NCI-H2171 treated with DMSO at 0.1 percent for 48 hours (cell line): ENCODE measurements at regions not wholly inside any gene's neighbourhood (a gene's known extent, or its start where the extent isn't known, plus 50 kb on each side); places are given as distances from the start of the nearest gene placed in this dataset.
"Not testable (repeated sequence)": the region's sequence is repeated elsewhere in the genome, so short reads cannot be mapped to it uniquely, and the experiment has no call there.

Experiments
- DNase-seq: peaks from one replicate; lab custom pipeline; 2025; lab: John Stamatoyannopoulos, UW

GRCh38 chr20:29687438-29687837 lies 1570.0 kb upstream of the DEFB115 start:
- no peak for DNase-seq

GRCh38 chr20:29689411-29690225 lies 1567.8 kb upstream of the DEFB115 start:
- DNase-seq = peak; percentile 88

- no peak for DNase-seq
These were observed 1567.2 kb upstream of the DEFB115 start for GRCh38 chr20:29690274-29690673.

GRCh38 chr20:29740601-29740950 lies 1516.9 kb upstream of the DEFB115 start:
- DNase-seq = no peak

- no peak for DNase-seq
These were observed 1516.4 kb upstream of the DEFB115 start for GRCh38 chr20:29740951-29741593.

- no peak for DNase-seq
These were observed 1515.9 kb upstream of the DEFB115 start for GRCh38 chr20:29741594-29741893.

GRCh38 chr20:29741894-29742698 lies 1515.4 kb upstream of the DEFB115 start:
- no peak for DNase-seq

- no peak for DNase-seq
These were observed 1514.8 kb upstream of the DEFB115 start for GRCh38 chr20:29742699-29743100.

- DNase-seq = no peak
These were observed 1514.1 kb upstream of the DEFB115 start for GRCh38 chr20:29743101-29743931.

- no peak for DNase-seq
These were observed 1513.4 kb upstream of the DEFB115 start for GRCh38 chr20:29744071-29744470.

- DNase-seq = not testable (repeated sequence)
These were observed 1511.8 kb upstream of the DEFB115 start for GRCh38 chr20:29745534-29746245.

GRCh38 chr20:29750268-29750899 lies 1507.1 kb upstream of the DEFB115 start:
- no peak for DNase-seq

- not testable (repeated sequence) for DNase-seq
These were observed 1504.6 kb upstream of the DEFB115 start for GRCh38 chr20:29752644-29753425.

GRCh38 chr20:29753426-29753746 lies 1504.1 kb upstream of the DEFB115 start:
- not testable (repeated sequence) for DNase-seq

GRCh38 chr20:29753879-29754278 lies 1503.6 kb upstream of the DEFB115 start:
- not testable (repeated sequence) for DNase-seq

- not testable (repeated sequence) for DNase-seq
These were observed 1501.5 kb upstream of the DEFB115 start for GRCh38 chr20:29755854-29756498.

GRCh38 chr20:29756664-29757063 lies 1500.8 kb upstream of the DEFB115 start:
- DNase-seq = peak; percentile 19

- DNase-seq = not testable (repeated sequence)
These were observed 1495.7 kb upstream of the DEFB115 start for GRCh38 chr20:29761621-29762385.

- DNase-seq = no peak
These were observed 1494.8 kb upstream of the DEFB115 start for GRCh38 chr20:29762620-29763019.
